NB4 (cell line): ENCODE measurements at regions not wholly inside any gene's neighbourhood (a gene's known extent, or its start where the extent isn't known, plus 50 kb on each side); places are given as distances from the start of the nearest gene placed in this dataset.

ENCODE experiments used
- CTCF ChIP-seq: IDR thresholded peaks from one replicate; pipeline ENCODE4 v1.5.1; 2012; ENCODE audit warnings: low read depth, low read length
- MAX ChIP-seq: IDR thresholded peaks from 2 replicates; pipeline ENCODE4 v1.6.1; 2011; ENCODE audit warnings: low read depth, low read length
- MYC ChIP-seq: IDR thresholded peaks from 2 replicates; pipeline ENCODE4 v1.6.1; 2011; ENCODE audit warnings: low read depth, low read length
- POLR2A ChIP-seq: IDR thresholded peaks from 2 replicates; pipeline ENCODE4 v1.6.1; 2011; ENCODE audit warnings: mild to moderate bottlenecking; ENCODE audit not compliant: insufficient read length; ENCODE audit errors: extremely low read depth

GRCh38 chr10:108362296-108362695, 1197.8 kb upstream of the SORCS1 start:
- TF ChIP-seq POLR2A (no peak), CTCF (no peak), MAX (no peak), MYC (no peak)
